SKM-1 treated with dmso at 0.1 percent for 144 hours (cell line): ENCODE measurements at regions not wholly inside any gene's neighbourhood (a gene's known extent, or its start where the extent isn't known, plus 50 kb on each side); places are given as distances from the start of the nearest gene placed in this dataset.
"Not testable (repeated sequence)": the region's sequence is repeated elsewhere in the genome, so short reads cannot be mapped to it uniquely, and the experiment has no call there.

Experiments used
- DNase-seq: peaks from one replicate; lab custom pipeline; 2025; ENCODE audit not compliant: unreplicated experiment; lab: John Stamatoyannopoulos, UW

DNA sequence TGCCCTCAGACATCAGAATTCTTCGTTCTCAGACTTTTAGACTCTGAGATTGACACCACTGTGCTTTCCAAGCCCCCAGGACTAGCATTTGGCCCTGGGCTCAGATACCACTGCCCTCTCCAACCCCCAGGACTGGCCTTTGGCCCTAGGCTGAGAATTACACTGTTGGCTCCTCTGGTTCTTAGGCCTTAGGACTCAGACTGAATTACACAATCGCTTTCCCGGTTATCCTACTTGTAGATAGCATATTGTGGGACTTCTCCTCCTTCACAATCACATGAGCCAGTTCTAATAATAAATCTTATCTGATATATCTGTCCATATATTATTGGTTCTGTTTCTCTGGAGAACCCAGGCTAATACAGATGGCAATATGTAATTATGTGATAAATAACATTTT, 1725.5 kb downstream of the GRIK2 start:
- no peak for DNase-seq

DNA sequence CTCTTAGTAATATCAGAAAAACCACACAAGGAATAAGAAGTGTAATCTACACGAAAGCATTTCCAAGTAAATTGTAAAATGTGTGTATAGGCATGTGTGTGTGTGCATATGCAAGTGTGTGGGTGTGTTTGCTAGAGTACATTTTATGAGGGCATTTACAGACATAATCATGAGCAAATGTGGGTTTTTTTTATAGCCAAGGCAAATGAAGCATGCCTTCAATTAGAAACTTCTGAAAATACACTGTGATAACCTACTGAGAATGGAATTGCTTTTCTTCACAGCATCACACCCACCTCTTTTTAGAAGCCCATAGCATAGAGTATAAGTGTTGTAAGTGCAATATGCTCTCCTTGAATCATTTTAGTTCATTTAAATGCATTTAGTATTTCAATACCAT, 1721.1 kb downstream of the GRIK2 start:
- DNase-seq: no peak

DNA sequence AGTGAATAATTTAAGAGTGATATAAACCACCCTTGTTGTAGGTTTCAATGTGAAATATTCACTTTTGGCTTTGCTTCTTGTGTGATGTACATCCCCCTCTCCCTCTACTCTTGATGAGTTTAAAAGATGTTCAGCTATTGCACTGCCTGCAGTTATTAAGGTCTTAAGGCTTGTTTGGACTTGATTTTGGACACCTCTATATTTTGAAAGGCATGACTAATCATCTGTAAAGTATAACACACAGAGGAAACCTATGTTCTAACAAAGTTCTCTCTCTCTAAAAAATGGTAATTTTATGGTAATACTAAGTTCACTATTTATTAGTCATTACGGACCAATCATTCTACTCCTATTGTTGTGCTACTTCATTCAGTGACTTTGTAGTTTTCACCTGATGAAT, 1719.9 kb downstream of the GRIK2 start:
- DNase-seq: no peak

DNA sequence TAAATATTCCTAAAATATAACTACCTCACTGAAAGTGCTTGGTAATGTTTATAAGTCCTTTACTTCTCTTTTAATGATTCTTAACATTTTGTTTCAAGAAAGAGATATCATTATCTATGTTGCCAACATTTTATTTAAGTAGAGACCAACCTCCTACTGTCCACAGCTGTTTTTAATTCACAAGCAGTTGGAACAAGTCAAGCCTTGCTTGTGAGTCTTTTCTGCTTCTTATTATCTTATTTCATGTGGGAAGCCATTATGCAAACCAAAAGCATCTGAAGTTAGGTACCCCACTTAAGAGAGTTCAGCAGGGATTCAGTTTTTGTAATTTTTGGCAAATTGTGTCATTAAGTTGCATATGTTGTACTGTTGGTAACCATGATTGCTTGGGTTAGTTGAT, 1714.5 kb downstream of the GRIK2 start:
- no peak for DNase-seq

DNA sequence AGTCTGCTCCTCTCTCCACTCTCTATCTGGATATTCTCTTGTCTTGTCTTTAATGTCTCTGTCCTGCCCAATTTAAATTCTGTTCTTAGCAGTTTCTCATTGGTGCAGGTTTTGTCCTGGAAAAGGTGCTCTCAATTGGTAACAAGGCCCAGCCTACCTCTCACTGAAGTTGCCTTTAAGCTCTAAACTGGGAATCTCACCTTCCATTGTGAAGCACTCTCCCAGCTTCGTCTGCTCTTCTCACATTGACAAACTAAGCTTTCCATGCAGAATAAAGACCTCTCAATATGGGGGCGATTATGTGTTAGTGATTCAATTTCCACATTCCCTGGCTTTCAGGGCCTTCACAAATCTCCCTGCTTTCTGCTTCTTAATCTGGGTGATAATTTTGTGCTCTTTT, 1712.2 kb downstream of the GRIK2 start:
- DNase-seq: no peak

DNA sequence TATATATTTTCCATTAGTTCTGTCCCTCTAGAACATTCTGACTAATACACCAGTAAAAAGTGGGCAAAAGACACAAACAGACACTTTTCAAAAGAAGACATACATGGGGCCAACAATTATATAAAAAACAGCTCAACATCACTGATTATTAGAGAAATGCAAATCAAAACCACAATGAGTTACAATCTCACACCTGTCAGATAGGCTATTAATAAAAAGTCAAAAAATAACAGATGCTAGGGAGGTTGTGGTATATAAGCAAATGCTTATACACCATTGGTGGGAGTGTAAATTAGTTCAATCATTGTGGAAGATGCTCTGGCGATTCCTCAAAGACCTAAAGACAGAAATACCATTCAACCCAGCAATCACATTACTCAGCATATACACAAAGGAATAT, 1707.8 kb downstream of the GRIK2 start:
- no peak for DNase-seq

DNA sequence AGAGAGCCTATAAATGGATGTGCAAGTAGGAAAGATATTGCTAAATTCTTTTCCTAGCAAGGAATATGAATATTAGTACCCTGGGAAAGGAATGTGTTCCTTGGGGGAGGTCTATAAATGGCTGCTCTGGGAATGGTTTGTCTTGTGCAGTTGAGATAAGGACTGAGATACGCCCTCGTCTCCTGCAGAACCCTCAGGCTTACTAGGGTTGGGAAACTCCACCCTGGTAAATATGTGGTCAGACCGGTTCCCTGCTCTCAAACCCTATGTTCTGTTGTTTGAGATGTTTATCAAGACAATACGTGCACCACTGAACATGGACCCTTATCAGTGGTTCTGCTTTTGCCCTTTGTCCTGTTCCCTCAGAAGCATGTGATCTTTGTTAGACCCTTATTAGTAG, 1698.9 kb downstream of the GRIK2 start:
- DNase-seq: not testable (repeated sequence)

DNA sequence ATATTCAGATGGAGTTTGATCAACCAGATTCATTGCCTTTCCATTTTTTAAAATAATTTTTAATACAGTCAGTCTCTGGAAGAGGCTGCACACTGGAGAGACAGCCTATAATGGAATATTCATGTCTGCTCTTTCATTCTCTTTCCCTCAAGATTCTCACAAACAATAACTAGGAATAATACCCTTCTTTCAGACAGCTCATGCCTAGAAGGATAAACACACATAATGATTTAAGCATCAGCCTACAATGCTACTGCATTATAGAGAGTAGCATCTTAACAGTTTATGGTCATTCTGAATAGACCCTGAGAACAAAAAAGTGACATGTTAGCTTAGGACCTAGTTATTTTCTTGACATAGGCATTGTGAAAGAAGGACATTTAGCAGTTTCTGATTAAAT, 1692.3 kb downstream of the GRIK2 start:
- no peak for DNase-seq

DNA sequence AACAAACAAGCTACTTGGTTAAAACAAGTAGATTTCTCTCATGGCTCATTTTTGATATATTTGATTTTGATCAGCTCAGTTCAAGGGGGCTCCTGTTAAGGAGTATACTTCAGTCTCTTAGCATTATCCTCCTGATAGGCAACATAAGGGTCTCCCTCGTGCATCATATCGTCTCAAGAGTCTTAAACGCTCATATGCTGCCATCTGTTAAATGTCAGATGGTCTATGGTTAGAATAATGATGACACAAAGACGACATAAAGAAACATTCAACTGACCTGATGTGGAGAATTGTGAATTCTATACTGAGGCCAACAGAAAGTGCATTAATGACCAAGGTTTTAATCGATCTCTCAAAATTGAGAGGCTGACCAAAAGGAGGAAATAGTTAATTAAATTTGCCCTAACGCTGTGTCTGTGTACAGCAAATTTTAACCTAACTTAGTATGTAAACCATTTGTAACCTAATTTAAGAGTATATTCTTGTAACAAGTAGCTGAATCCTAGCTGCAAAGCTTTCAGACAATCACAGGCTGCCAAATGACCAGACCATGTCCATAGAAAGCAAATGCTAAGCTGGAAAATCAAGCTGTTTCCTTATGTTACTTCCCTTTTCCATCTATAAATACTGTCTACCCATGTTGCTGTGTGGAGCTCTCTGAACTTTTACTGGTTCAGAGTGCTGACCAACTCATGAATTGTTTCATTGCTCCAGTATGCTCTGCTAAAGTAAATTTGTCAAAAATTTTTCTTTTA, 1688.5 kb downstream of the GRIK2 start:
- no peak for DNase-seq

DNA sequence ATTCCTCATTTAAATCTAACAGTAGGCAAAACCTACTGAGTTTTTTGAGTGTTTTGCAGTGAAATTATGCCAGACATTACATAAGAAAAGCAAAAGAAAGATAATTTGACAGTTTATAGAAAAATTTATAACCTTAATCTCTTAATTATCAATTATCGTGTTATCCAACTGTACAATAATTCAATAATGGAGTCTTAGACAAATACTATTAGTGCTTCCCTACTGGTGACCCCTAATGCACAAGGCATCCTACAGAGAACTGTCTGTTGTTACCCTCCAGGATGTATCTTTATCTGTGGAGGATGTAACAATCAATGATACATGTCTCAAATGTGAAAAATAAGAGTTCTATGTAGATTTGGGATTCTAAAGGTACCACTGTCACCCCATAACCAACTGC, 1687.6 kb downstream of the GRIK2 start:
- no peak for DNase-seq

DNA sequence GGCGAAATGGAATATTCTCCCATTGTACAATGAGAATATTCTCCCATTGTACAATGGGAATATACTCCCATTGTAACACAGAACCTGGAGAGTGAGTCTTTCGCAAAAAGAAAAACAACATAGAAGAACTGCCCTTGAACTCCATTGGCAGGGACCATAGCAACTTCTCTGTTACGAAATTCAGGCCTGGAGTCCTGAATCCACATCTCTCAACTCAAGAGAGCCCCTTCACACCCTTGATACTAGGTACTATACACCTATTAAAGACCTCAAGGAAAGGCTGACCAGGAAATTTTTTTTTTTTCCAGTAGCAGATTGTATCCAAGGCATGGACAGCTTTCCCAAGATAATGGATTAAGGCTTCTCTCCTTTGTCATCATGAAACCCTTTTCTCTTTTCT, 1687.0 kb downstream of the GRIK2 start:
- no peak for DNase-seq

DNA sequence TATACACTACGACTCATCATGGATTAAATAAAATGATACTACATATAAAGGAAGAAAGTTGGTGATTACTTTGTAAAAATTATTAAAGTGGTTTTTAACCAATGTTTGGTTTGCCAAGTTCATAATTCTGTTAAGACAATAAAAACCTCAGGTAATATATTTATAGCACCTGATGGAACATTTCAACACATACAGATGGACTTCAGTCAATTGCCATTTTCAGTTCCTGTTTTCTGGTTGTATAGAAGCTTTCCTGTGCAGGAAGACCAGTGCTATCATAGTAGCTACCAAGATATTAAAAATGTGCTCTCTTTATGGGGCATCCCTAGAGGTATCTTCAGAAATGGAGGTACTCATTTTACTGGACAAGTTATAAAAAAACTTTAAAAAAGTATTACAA, 1686.4 kb downstream of the GRIK2 start:
- DNase-seq: no peak

DNA sequence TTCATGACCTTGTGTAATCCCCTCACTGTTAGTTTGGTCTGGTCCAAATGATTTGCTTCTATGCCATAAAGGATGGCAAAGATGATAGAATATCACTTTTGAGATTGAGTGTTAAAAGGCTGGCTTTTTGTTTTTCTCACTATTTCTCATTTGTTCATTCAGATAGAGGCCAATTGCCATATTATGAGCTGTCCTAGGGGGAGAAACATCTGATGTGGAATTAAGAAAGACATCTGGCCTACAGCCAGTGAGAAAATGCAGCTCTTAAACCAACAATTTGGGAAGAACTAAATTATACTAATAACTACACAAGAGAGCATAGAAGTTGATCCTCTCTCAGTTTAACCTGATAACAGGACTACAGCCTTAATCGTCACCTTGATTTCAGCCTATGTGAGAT, 1668.6 kb downstream of the GRIK2 start:
- DNase-seq: no peak

DNA sequence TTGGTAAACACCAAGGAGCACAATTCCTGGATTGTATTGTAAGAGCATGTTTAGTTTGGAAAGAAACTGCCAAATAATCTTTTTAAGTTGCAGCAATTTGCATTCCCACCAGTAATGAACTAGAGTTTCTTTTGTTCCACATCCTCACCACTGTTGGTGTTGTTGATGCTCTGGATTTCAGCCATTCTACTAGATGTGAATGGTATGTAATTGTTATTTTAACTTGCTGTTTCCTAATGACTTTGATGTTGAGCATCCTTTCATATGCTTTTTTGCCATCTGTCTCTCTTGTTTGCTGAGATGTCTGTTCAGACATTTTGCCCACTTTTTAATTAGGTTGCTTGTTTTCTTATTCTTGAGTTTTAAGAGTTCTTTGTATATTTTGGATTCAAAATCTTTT, 1654.1 kb downstream of the GRIK2 start:
- DNase-seq: no peak

DNA sequence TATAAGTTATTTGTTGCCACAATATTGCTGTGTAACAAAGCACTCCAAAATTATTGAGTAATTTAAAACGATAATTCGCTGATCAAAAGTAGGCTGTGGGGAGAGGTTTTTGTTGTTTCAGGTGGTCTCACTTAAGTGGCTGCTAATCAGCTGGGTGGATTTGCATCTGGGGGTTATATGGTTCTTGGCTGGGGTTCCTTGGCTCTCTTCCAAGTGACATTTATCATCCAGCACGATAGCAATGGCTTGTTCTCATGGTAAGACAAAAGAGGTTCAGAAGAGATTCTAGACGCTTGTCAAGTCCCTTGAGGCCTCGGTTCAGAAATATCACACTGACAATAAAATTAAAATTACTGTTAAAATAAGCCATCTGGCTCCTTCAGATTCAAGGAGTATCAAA, 1648.8 kb downstream of the GRIK2 start:
- DNase-seq: no peak

DNA sequence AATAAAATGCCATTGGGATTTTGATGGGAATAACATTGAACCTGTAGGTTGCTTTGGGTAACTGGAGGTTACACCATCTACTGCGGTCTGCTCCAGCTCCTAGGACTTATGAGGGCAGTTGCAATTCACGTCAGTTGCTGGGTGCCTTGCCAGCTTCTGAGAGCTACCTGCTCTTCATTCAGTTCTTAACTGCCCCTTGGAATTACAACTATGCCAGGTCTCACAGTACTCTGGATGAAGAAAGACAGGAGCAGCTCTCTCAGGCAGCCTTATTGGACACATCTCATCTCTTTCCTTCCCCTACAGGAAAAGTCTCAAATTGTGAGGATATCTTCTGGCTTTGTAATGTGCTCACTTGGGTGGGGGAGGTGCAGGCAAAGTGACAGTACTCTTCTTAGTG, 1643.3 kb downstream of the GRIK2 start:
- DNase-seq: no peak

DNA sequence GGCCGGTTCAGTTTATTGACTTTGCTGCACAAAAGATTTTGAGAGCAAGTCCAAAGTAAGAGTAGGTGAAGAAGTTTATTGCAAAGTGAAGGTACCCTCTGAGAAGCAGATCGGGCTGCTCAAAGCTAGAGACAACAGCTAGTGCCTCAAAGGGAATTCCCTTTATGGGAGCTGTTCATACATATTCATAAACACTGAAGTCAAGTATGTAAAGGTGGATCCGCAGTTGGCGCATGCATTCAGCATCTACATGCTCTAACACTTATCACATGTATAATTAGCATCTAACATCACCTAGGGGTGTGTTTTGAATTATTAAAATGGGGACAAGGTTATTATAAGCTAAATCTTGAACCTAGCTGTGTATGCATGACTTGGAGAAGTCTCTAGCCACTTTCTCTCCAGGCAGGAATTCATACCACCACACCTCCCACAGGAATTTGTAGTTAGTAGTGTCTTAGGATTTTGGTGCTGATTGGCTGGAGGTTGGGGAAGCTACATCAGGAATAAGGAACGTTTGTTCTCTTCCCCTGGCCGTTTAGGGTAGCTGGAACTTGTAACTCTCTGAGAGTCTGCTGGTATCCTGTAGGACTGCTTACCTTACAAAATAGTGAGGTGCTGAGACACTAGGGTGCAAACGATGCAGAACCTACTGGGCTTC, 1633.9 kb downstream of the GRIK2 start:
- DNase-seq: no peak

DNA sequence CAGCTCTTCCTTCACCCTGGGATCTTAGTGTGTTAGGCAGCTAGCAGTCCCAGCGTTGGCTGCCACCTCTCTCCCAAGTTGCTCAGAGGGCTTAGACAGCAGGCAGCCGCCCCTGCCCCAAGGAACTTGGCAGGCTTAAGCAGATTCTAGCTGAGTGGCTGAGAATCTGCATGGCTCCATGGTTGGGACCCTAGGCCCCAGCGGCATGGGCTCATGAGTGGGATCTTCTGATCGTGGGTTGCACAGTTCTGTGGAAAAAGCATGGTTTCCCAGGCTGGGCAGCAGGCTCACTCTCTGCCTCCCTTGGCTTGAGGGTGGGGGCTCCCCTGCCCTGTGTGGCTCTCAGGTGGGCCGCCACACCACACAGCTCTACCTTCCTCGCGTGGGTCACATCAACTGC, 1624.9 kb downstream of the GRIK2 start:
- no peak for DNase-seq

DNA sequence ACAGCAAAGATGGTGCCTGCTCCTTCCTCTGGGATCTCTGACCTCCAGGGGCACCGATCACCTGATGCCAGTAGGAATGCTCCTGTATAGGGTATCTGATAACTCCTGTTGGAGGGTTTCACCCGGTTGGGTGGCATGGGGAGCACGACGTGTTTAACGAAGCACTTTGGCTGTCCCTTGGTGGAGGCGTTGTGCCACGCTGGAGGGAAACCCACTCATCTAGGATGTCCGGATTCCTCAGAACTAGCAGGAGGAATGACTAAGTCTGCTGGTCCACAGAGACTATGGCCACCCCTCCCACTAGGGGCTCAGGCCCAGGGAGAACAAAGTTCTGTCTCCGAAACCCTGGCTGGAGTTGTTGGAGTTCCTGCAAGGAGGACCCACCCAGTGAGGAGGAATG, 1624.4 kb downstream of the GRIK2 start:
- DNase-seq: no peak

DNA sequence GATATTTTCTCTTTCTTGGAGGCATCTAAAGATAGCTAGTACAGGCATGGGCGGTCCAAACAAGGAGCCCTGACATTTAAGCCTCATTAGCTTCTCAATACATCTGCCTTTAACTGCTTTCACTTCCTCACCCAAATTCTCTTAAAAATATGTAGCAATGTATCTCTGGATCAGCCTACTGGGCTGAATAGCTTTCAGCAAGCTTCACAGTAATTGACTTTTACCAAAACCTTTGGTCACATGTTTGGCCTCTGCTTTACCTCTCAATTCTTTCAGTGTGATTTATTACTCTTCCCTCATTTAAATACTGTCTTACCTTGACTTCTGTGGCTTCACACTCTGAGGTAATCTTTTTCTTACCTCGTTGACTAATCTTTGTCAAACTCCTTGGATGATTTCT, 1618.1 kb downstream of the GRIK2 start:
- peak; percentile 34 for DNase-seq

DNA sequence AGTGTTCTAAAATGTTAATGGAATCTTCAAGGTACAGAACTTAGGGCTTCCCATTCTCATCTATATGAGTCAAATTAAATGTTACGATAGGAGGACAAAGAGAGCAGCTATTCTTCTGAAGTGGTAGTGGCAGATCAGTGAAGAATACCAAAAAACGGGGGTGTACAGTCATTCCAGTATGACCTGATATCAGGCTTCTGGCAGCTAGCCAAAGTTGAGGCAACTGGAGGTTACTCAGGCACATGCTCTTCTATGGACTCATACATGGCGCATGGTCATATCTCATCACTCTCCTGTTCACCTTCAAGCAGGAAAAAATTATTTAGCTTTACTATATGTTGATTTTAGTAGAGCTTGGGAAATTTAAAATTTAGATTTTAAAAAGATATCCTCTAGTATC, 1608.8 kb downstream of the GRIK2 start:
- DNase-seq: no peak

DNA sequence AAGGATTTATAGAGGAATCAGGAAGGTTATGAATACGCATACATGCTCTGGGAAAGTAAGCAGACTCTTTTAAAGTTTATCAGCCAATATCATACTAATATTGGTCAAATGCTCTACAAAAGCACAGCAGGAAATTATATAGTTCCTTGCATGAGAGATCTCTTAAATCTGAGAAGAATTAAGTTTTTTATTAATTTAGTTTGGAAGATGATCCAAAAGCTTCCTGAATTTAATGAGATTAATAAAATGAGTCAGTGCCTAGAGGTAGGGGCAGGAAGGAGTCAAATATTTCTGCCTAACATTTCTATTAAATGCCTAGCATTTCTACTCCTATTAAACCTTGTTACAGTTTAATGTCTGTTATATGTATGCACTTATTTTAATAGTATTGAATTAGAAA, 1608.2 kb downstream of the GRIK2 start:
- DNase-seq: no peak

DNA sequence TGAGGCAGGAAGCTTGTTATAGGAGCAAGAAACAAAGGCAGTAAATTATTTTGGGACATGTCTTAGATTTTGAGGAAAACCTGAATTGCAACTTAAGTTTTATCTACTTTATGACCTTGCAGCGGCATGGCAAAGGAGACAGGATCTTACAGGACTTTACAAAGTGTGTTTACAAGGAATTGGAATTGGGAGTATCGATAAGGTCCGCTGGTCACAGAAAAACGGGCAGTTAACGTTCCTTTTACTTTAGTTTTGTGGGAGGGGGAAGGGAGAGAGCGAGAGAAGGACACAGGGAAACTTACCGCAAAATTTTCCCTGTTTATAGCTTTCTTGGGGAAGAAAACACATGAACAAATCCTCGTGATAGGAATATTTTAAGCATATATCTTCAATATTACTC, 1607.2 kb downstream of the GRIK2 start:
- DNase-seq: no peak
